HEK293 (cell line): ENCODE measurements at regions not wholly inside any gene's neighbourhood (a gene's known extent, or its start where the extent isn't known, plus 50 kb on each side); places are given as distances from the start of the nearest gene placed in this dataset.
A peak's percentile ranks its signal among the peaks of the same experiment; 100 is the strongest.

Experiments
- CTCF ChIA-PET: fragments of 350-600 bp; formaldehyde crosslinking; extraction: SDS; loops from one replicate; lab custom pipeline; 2021; ENCODE audit warnings: antibody characterized with exemption; lab: Yijun Ruan, JAX
- POLR2A ChIA-PET: fragments of 300-600 bp; formaldehyde crosslinking; extraction: SDS; loops from one replicate; lab custom pipeline; 2020; ENCODE audit warnings: antibody characterized with exemption, inconsistent platforms; lab: Yijun Ruan, JAX
- H3K27ac ChIP-seq: fragments of 200-500 bp; sonication (Bioruptor generic); 2 replicates; pipeline ENCODE4 v1.5.1; 2014; ENCODE audit warnings: low read depth, low read length, control low read depth, inconsistent platforms; ENCODE audit errors: extremely low read depth
- H3K36me3 ChIP-seq, 2 experiments: fragments of 200-500 bp in 1 of 2; sonication (Bioruptor generic) in 1 of 2; 1 replicate in 1 of 2; 2 replicates in 1 of 2; pipeline ENCODE4 v1.5.1; 2014 to 2017; ENCODE audit warnings: inconsistent platforms in 2 of 2, low read length in 2 of 2; ENCODE audit not compliant: control insufficient read depth in 2 of 2, insufficient read depth in 1 of 2
- H3K4me1 ChIP-seq: fragments of 200-500 bp; sonication (Bioruptor generic); 2 replicates; pipeline ENCODE4 v1.5.1; 2014; ENCODE audit warnings: mild to moderate bottlenecking, low read length, inconsistent platforms; ENCODE audit not compliant: control insufficient read depth, insufficient read depth
- H3K4me3 ChIP-seq: 2 replicates; pipeline ENCODE4 v1.5.1; 2011; ENCODE audit warnings: low read depth, mild to moderate bottlenecking, control low read depth, low read length, moderate library complexity
- H3K9me3 ChIP-seq: fragments of 200-500 bp; sonication (Bioruptor generic); 2 replicates; pipeline ENCODE4 v1.5.1; 2014; ENCODE audit warnings: low read depth, low read length, inconsistent platforms; ENCODE audit not compliant: control insufficient read depth, insufficient read depth
- GLIS1 ChIP-seq: fragments of 450-650 bp; formaldehyde crosslinking; IDR thresholded peaks from 2 replicates; pipeline ENCODE4 v1.5.1; 2016; ENCODE audit warnings: missing biosample characterization, missing genetic modification characterization
- PRDM1 ChIP-seq: fragments of 450-650 bp; formaldehyde crosslinking; IDR thresholded peaks from 2 replicates; pipeline ENCODE4; 2016; ENCODE audit warnings: missing biosample characterization, missing genetic modification characterization
- ZBTB10 ChIP-seq: fragments of 450-650 bp; formaldehyde crosslinking; IDR thresholded peaks from 2 replicates; pipeline ENCODE4 v1.5.1; 2016; ENCODE audit warnings: missing biosample characterization, missing genetic modification characterization
- ZBTB17 ChIP-seq: fragments of 450-650 bp; formaldehyde crosslinking; IDR thresholded peaks from 2 replicates; pipeline ENCODE4 v1.5.1; 2016; ENCODE audit warnings: missing biosample characterization, missing genetic modification characterization
- ZIC2 ChIP-seq: fragments of 450-650 bp; formaldehyde crosslinking; IDR thresholded peaks from 2 replicates; pipeline ENCODE4 v1.5.1; 2016; ENCODE audit warnings: missing biosample characterization, missing genetic modification characterization
- ZNF16 ChIP-seq: fragments of 450-650 bp; formaldehyde crosslinking; IDR thresholded peaks from 2 replicates; pipeline ENCODE4 v1.5.1; 2016; ENCODE audit warnings: low read depth, missing biosample characterization, missing genetic modification characterization
- ZNF2 ChIP-seq: fragments of 450-650 bp; formaldehyde crosslinking; IDR thresholded peaks from 2 replicates; pipeline ENCODE4 v1.5.1; 2016; ENCODE audit warnings: missing biosample characterization, missing genetic modification characterization
- ZNF214 ChIP-seq: fragments of 450-650 bp; formaldehyde crosslinking; IDR thresholded peaks from 2 replicates; pipeline ENCODE4 v1.5.1; 2017; ENCODE audit warnings: missing biosample characterization, mild to moderate bottlenecking, missing genetic modification characterization, borderline replicate concordance
- ZNF280D ChIP-seq: fragments of 450-650 bp; formaldehyde crosslinking; IDR thresholded peaks from 2 replicates; pipeline ENCODE4 v1.5.1; 2016; ENCODE audit warnings: missing biosample characterization, missing genetic modification characterization
- ZNF341 ChIP-seq: fragments of 450-650 bp; formaldehyde crosslinking; IDR thresholded peaks from 2 replicates; pipeline ENCODE4; 2016; ENCODE audit warnings: low read depth, missing biosample characterization, missing genetic modification characterization
- ZNF366 ChIP-seq: fragments of 450-650 bp; formaldehyde crosslinking; conservative IDR thresholded peaks from 2 replicates; pipeline ENCODE4 v1.5.1; 2016; ENCODE audit warnings: missing biosample characterization, missing genetic modification characterization
- ZNF561 ChIP-seq: fragments of 450-650 bp; IDR thresholded peaks from 2 replicates; pipeline ENCODE4 v1.5.1; 2018; ENCODE audit warnings: missing biosample characterization, missing genetic modification characterization, borderline replicate concordance
- ZNF610 ChIP-seq: fragments of 450-650 bp; formaldehyde crosslinking; IDR thresholded peaks from 2 replicates; pipeline ENCODE4 v1.5.1; 2016; ENCODE audit warnings: missing biosample characterization, missing genetic modification characterization, borderline replicate concordance
- ZNF623 ChIP-seq: fragments of 450-650 bp; formaldehyde crosslinking; IDR thresholded peaks from 2 replicates; pipeline ENCODE4 v1.5.1; 2016; ENCODE audit warnings: missing biosample characterization, missing genetic modification characterization
- ZSCAN16 ChIP-seq: fragments of 450-650 bp; formaldehyde crosslinking; IDR thresholded peaks from 2 replicates; pipeline ENCODE4 v1.5.1; 2016; ENCODE audit warnings: missing biosample characterization, missing genetic modification characterization

- no peaks in the 10 kb centered on the region for H3K36me3 ChIP-seq
- H3K4me3 ChIP-seq = no peak overlapping the region
- no peaks in the 10 kb centered on the region for H3K9me3 ChIP-seq
- no peaks in the 10 kb centered on the region for H3K4me1 ChIP-seq
- no peak overlapping the region for H3K27ac ChIP-seq
- TF ChIP-seq ZIC2 (tag by site-specific recombination) (no peak), ZNF2 (no peak), GLIS1 (tag by site-specific recombination) (peak; percentile 95)
- CTCF ChIA-PET = no interaction called here
- POLR2A ChIA-PET = interaction anchor here (0.5 kb wide), 1 partner anchor 258 kb away, joined by 5 read pairs; no protein-coding TSS in a partner anchor
Measured at GRCh38 chr20:50258790-50259483, 68.3 kb downstream of the CEBPB start.

GRCh38 chr20:50259705-50260478 lies 69.3 kb downstream of the CEBPB start:
- TF ChIP-seq ZSCAN16 (tag by site-specific recombination) (no peak), ZBTB17 (tag by site-specific recombination) (peak; percentile 63; the same call in 1 of the 2 replicates), PRDM1 (tag by site-specific recombination) (peak; percentile 97), ZNF623 (tag by site-specific recombination) (peak; percentile 76), ZNF366 (tag by site-specific recombination) (peak; percentile 74)
- ChIA-PET CTCF (no interaction called here), POLR2A (interaction anchor here (0.9 kb wide), 1 partner anchor 30 kb away, joined by 3 read pairs; no protein-coding TSS in a partner anchor)
- no peaks in the 10 kb centered on the region for H3K9me3 ChIP-seq
- H3K27ac ChIP-seq = no peak overlapping the region
- no peaks in the 10 kb centered on the region for H3K36me3 ChIP-seq
- no peaks in the 10 kb centered on the region for H3K4me1 ChIP-seq
- no peak overlapping the region for H3K4me3 ChIP-seq

- 0 out of 2 replicates have a peak, but pooled peaks have one; percentile 34 for TF ChIP-seq ZNF16 (tag by site-specific recombination)
- TF ChIP-seq ZNF561 (tag by site-specific recombination) = no peak
- no peak for TF ChIP-seq ZNF280D (tag by site-specific recombination)
- 0 out of 2 replicates have a peak, but pooled peaks have one; percentile 15 for TF ChIP-seq ZBTB10
- no peak for TF ChIP-seq ZNF214 (tag by site-specific recombination)
- peak; percentile 77 for TF ChIP-seq GLIS1 (tag by site-specific recombination)
- TF ChIP-seq ZNF341 (tag by site-specific recombination) = 0 out of 2 replicates have a peak, but pooled peaks have one; percentile 10
- TF ChIP-seq ZNF610 = no peak
- no peaks in the 10 kb centered on the region for H3K36me3 ChIP-seq
- POLR2A ChIA-PET = interaction anchor here (0.6 to 0.9 kb wide), 2 partner anchors 31 to 330 kb away, joined by 3 to 5 read pairs; no protein-coding TSS in a partner anchor
Measured at GRCh38 chr20:50260479-50261221, 70.0 kb downstream of the CEBPB start.

More at GRCh38 chr20:50260479-50261221, 70.0 kb downstream of the CEBPB start:
- Histone ChIP-seq H3K4me3 (no peak overlapping the region), H3K4me1 (no peaks in the 10 kb centered on the region), H3K9me3 (no peaks in the 10 kb centered on the region), H3K27ac (no peak overlapping the region)
- CTCF ChIA-PET = no interaction called here
